Ovary (tissue), 7 donors: ENCODE measurements at regions not wholly inside any gene's neighbourhood (a gene's known extent, or its start where the extent isn't known, plus 50 kb on each side); places are given as distances from the start of the nearest gene placed in this dataset.
"Not testable (repeated sequence)": the region's sequence is repeated elsewhere in the genome, so short reads cannot be mapped to it uniquely, and the experiment has no call there.

ENCODE experiments used
- DNase-seq, 5 donors: peaks; one replicate each; pipeline ENCODE4 v3.0.0-alpha.2; 2019 to 2020
- H3K27ac ChIP-seq, 2 donors: fragments of 200-600 bp; one replicate each; pipeline versions ENCODE4 v1.5.1 to v1.8.0; 2019 to 2022
- H3K27me3 ChIP-seq: fragments of 200-600 bp; one replicate; pipeline ENCODE4 v1.8.0; 2022
- H3K36me3 ChIP-seq: fragments of 200-600 bp; sonication (generic); one replicate; pipeline ENCODE4 v1.5.1; 2019
- H3K4me1 ChIP-seq: one replicate; pipeline ENCODE4 v1.8.1; 2013; ENCODE audit warnings: mild to moderate bottlenecking, moderate library complexity; ENCODE audit not compliant: insufficient read depth
- H3K4me3 ChIP-seq: fragments of 200-600 bp; sonication (generic); one replicate; pipeline ENCODE4 v1.5.1; 2017
- H3K9me3 ChIP-seq, 2 donors: fragments of 200-600 bp in 1 of 2; sonication (generic) in 1 of 2; one replicate each; pipeline versions ENCODE4 v1.5.1 to v1.8.1; 2013 to 2019; ENCODE audit warnings: mild to moderate bottlenecking in 1 of 2, moderate library complexity in 1 of 2
- EP300 ChIP-seq: sonication (generic); formaldehyde crosslinking; IDR thresholded peaks from one replicate; pipeline ENCODE4 v1.6.1; 2017; ENCODE audit warnings: antibody characterized with exemption
- POLR2A ChIP-seq: fragments of 450-650 bp; IDR thresholded peaks from one replicate; pipeline ENCODE4 v1.6.1; 2017; ENCODE audit warnings: antibody characterized with exemption, mild to moderate bottlenecking, moderate library complexity
- WGBS, 3 donors: extraction: QIAGEN DNeasy Blood & Tissue Kit in 1 of 3; methylation state at CpG; one replicate each; pipeline versions ENCODE4 v1.1.5 to v1.1.7; 2013 to 2017; 5-methylcytosine and 5-hydroxymethylcytosine counted together
- intact Hi-C, 4 donors: fragments of 100-400 bp; cut with DNase I; formaldehyde crosslinking; loops; one replicate each; pipeline versions ENCODE4 v1.11.0 to v1.15.1; 2022 to 2023
- TF ChIP-seq, protein P1 (sequence below), 3 donors: fragments of 450-650 bp in 2 of 3; fragments of 200-600 bp in 1 of 3; IDR thresholded peaks; one replicate each; pipeline versions ENCODE4 v1.5.1 to v1.8.0; 2016 to 2022; ENCODE audit warnings: antibody characterized with exemption in 3 of 3, mild to moderate bottlenecking in 1 of 3
- donor health status: DM: no; HTN: no; CAD: no; lungs with moderate emphysema.
- donor health status: DM: no; HTN: no; CAD: no.
- donor health status: Bipolar disorder and iron deficiency.
- donor health status: DM: no; HTN: no; CAD: no.
- donor health status: DM: yes; HTN: yes; CAD: no.

GRCh38 chrX:140432346-140433175, 72.3 kb downstream of the SOX3 start:
- Histone ChIP-seq H3K27ac (no peak overlapping the region), H3K36me3 (no peaks in the 10 kb centered on the region), H3K4me3 (no peak overlapping the region), H3K9me3 (no peaks in the 10 kb centered on the region), H3K4me1 (no peaks in the 10 kb centered on the region), H3K27me3 (no peaks in the 10 kb centered on the region)
- intact Hi-C loops, result no loop called here
- DNase-seq, result peak in 1 of 5 donors; percentile 35
- TF ChIP-seq, protein P1, sequence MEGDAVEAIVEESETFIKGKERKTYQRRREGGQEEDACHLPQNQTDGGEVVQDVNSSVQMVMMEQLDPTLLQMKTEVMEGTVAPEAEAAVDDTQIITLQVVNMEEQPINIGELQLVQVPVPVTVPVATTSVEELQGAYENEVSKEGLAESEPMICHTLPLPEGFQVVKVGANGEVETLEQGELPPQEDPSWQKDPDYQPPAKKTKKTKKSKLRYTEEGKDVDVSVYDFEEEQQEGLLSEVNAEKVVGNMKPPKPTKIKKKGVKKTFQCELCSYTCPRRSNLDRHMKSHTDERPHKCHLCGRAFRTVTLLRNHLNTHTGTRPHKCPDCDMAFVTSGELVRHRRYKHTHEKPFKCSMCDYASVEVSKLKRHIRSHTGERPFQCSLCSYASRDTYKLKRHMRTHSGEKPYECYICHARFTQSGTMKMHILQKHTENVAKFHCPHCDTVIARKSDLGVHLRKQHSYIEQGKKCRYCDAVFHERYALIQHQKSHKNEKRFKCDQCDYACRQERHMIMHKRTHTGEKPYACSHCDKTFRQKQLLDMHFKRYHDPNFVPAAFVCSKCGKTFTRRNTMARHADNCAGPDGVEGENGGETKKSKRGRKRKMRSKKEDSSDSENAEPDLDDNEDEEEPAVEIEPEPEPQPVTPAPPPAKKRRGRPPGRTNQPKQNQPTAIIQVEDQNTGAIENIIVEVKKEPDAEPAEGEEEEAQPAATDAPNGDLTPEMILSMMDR (IDR thresholded peaks at IDR 0.05), result no peak
- TF ChIP-seq EP300 (no peak), POLR2A (no peak)
- 40 to 45% (median 42%) methylated on average over 4 of the region's 4 CpGs for WGBS, 3 donors

- H3K9me3 ChIP-seq, result no peaks in the 10 kb centered on the region
- H3K27ac ChIP-seq, result no peak overlapping the region
- H3K27me3 ChIP-seq, result no peaks in the 10 kb centered on the region
- WGBS, 3 donors, result 53 to 66% (median 55%) methylated on average over 5 of the region's 5 CpGs
- TF ChIP-seq EP300 (no peak), POLR2A (no peak)
- TF ChIP-seq, protein P1 (IDR thresholded peaks at IDR 0.05), result no peak
- no peak overlapping the region for H3K4me3 ChIP-seq
- no peaks in the 10 kb centered on the region for H3K36me3 ChIP-seq
- intact Hi-C loops, result no loop called here
- H3K4me1 ChIP-seq, result no peaks in the 10 kb centered on the region
- no peak for DNase-seq
Measured at GRCh38 chrX:140431521-140431920, 73.3 kb downstream of the SOX3 start.

GRCh38 chrX:140425712-140426395, 79.0 kb downstream of the SOX3 start:
- intact Hi-C loops, result no loop called here
- DNase-seq, result no peak
- Histone ChIP-seq H3K4me3 (no peak overlapping the region), H3K36me3 (no peaks in the 10 kb centered on the region), H3K27ac (no peak overlapping the region), H3K27me3 (no peaks in the 10 kb centered on the region), H3K9me3 (no peaks in the 10 kb centered on the region), H3K4me1 (no peaks in the 10 kb centered on the region)
- TF ChIP-seq POLR2A (no peak), EP300 (no peak)
- TF ChIP-seq, protein P1 (IDR thresholded peaks at IDR 0.05), result no peak
- WGBS, 3 donors, result 48 to 61% (median 57%) methylated on average over 4 of the region's 4 CpGs

GRCh38 chrX:140422501-140422900, 82.4 kb downstream of the SOX3 start:
- no peaks in the 10 kb centered on the region for H3K9me3 ChIP-seq
- no peaks in the 10 kb centered on the region for H3K36me3 ChIP-seq
- H3K27ac ChIP-seq, result no peak overlapping the region
- TF ChIP-seq POLR2A (no peak), EP300 (no peak)
- TF ChIP-seq, protein P1 (IDR thresholded peaks at IDR 0.05), result no peak
- H3K4me1 ChIP-seq, result no peaks in the 10 kb centered on the region
- intact Hi-C loops, result no loop called here
- H3K4me3 ChIP-seq, result no peak overlapping the region
- no peak for DNase-seq
- no peaks in the 10 kb centered on the region for H3K27me3 ChIP-seq

DNA sequence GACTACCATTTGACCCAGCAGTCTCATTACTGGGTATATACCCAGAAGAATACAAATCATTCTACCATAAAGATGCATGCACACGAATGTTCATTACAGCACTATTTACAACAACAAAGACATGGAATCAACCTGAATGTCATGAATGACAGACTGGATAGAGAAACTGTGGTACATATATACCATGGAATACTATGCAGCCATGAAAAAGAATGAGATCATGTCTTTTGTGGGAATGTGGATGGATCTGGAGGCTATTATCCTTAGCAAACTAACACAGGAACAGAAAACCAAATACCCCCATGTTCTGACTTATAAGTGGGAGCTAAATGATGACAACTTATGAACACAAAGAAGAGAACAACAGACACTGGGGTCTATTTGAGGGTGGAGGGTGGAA, 102.7 kb downstream of the SOX3 start:
- H3K27me3 ChIP-seq, H3K4me1 ChIP-seq, DNase-seq, H3K27ac ChIP-seq, H3K36me3 ChIP-seq, H3K9me3 ChIP-seq, intact Hi-C loops, H3K4me3 ChIP-seq: not testable (repeated sequence)
- 59 to 71% (median 63%) methylated on average over 1 of the region's 1 CpG for WGBS, 3 donors

DNA sequence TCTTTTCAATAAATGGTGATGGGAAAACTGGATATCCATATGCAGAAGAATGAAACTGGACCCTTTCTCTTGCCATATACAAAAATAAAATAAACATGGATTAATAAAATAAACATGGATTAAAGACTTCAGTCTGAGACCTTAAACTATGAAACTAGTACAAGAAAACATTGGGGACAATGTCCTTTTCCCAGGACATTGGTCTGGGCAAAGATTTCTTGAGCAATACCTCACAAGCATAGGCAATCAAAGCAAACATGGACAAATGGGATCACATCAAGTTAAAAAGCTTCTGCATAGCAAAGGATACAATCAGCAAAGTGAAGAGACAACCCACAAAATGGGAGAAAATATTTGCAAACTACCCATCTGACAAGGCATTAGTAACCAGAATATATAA, 108.5 kb downstream of the SOX3 start:
- H3K27me3 ChIP-seq, H3K4me1 ChIP-seq, H3K27ac ChIP-seq, H3K36me3 ChIP-seq, DNase-seq, H3K9me3 ChIP-seq, H3K4me3 ChIP-seq, intact Hi-C loops: not testable (repeated sequence)
